ENCODE measurements at regions not wholly inside any gene's neighbourhood (a gene's known extent, or its start where the extent isn't known, plus 50 kb on each side); places are given as distances from the start of the nearest gene placed in this dataset.
A peak's percentile ranks its signal among the peaks of the same experiment; 100 is the strongest.

DNA sequence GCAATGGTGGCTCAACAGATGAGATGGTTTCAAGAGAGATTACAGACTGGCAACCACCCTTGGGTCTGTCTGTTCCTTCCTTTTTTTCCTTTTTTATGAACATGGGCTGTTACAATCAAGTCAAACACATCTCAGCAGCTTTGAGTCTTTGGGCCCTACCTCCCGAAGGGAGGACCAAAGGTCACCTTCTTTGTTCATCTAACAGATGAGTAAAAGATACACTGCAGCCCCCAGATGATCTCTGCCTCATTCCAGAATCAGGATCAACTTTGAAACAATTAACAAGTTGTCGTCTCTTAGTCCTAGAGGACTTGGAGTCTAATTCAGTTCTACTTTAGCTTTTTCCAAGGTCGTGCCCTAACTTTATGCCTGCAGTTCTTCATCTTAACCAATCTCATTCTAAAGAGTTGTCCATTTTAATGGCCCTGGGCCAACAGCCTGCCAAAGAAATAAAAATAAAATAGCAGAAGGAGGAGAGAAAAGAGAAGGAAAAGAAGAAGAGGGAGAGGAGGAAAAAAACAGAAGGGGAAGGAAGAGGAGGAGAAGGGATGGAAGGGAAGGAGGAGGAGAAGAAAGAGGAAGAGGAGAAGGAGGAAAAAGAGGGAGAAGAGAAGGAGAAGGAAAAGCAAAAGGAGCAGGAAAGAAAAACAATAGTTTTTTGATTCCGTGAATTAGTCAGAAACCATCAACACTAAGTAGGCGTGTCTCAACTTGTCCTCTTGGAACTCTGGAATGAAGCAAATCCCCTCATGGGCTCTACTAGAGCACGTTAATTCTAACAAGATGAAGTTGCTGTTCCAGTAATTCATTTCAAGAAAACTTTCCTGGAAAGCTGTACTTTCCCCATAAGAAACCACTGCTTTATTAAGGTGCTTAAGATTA, 281.2 kb downstream of the FOXO1 start:
- H3K4me3 ChIP-seq, result no peak overlapping the region

DNA sequence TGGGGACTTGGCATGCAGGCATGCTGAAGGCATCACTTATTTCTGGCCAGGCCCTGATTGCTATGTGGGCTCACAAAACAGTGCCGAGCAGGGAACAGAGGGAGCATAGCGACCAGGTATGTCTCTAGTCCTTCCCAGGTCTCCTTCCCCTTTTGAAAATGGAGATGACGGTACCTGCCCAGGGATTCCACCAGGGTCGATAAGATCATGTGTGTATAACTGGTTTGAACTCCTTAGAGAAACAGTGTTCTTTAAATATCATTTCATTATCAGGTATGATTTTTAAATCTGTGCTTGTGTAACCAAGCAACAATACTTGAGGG, 280.6 kb downstream of the FOXO1 start:
- TF ChIP-seq POLR2AphosphoS5 (IDR thresholded peaks at IDR 0.05) (no peak), POLR2A (IDR thresholded peaks at IDR 0.05) (no peak), EP300 (IDR thresholded peaks at IDR 0.05) (no peak)
- TF ChIP-seq, protein P1, sequence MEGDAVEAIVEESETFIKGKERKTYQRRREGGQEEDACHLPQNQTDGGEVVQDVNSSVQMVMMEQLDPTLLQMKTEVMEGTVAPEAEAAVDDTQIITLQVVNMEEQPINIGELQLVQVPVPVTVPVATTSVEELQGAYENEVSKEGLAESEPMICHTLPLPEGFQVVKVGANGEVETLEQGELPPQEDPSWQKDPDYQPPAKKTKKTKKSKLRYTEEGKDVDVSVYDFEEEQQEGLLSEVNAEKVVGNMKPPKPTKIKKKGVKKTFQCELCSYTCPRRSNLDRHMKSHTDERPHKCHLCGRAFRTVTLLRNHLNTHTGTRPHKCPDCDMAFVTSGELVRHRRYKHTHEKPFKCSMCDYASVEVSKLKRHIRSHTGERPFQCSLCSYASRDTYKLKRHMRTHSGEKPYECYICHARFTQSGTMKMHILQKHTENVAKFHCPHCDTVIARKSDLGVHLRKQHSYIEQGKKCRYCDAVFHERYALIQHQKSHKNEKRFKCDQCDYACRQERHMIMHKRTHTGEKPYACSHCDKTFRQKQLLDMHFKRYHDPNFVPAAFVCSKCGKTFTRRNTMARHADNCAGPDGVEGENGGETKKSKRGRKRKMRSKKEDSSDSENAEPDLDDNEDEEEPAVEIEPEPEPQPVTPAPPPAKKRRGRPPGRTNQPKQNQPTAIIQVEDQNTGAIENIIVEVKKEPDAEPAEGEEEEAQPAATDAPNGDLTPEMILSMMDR (IDR thresholded peaks at IDR 0.05), result no peak
- Histone ChIP-seq H3K27me3 (no peaks in the 10 kb centered on the region), H3K4me3 (no peak overlapping the region), H3K9me3 (no peaks in the 10 kb centered on the region), H3K4me1 (no peaks in the 10 kb centered on the region), H3K36me3 (no peaks in the 10 kb centered on the region), H3K27ac (no peak overlapping the region)
- 76 to 94% (median 89%) methylated on average over 4 of the region's 4 CpGs for WGBS, 5 donors
- no peak for DNase-seq
- intact Hi-C loops (cut with DNase I; ENCODE audit: low total_unique reads), result no loop called here

More for the DNA sequence above, 281.2 kb downstream of the FOXO1 start:
- H3K27me3 ChIP-seq, result no peaks in the 10 kb centered on the region
- TF ChIP-seq POLR2AphosphoS5 (IDR thresholded peaks at IDR 0.05), result no peak
- TF ChIP-seq, protein P1 (IDR thresholded peaks at IDR 0.05), result no peak
- TF ChIP-seq POLR2A (IDR thresholded peaks at IDR 0.05), result no peak
- 82 to 87% (median 85%) methylated on average over 6 of the region's 6 CpGs for WGBS, 5 donors
- no peak for DNase-seq
- intact Hi-C loops (cut with DNase I; ENCODE audit: low total_unique reads), result no loop called here
- no peaks in the 10 kb centered on the region for H3K36me3 ChIP-seq
- no peak overlapping the region for H3K27ac ChIP-seq
- no peaks in the 10 kb centered on the region for H3K4me1 ChIP-seq
- H3K9me3 ChIP-seq, result no peaks in the 10 kb centered on the region

DNA sequence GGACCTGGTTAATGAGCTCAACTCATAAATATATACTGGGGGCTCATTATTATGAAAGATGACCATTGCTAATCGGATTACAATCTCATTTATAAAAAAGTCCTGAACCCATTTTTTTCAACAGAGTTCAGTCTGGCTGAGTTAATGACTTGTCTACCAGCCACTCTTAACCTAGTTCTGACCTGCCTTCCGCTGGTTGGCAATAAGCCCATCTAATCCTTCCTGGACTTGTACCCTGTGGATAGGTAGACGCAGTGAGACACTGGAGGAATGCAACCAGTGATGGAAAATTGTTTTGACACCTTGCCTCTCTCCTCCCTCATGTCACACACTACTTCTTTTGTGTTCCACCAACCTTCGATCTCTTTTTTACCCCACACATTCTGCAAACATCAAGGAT, 279.9 kb downstream of the FOXO1 start:
- no peaks in the 10 kb centered on the region for H3K36me3 ChIP-seq
- WGBS, 5 donors, result 71 to 86% (median 79%) methylated on average over 4 of the region's 4 CpGs
- no peak overlapping the region for H3K4me3 ChIP-seq
- no peak overlapping the region for H3K27ac ChIP-seq
- TF ChIP-seq EP300 (IDR thresholded peaks at IDR 0.05), result no peak
- no peak for DNase-seq
- intact Hi-C loops (cut with DNase I; ENCODE audit: low total_unique reads), result no loop called here
- H3K9me3 ChIP-seq, result no peaks in the 10 kb centered on the region
- H3K4me1 ChIP-seq, result peaks cover 0 to 6% (median 2%) of the 10 kb centered on the region in 4 donors
- no peaks in the 10 kb centered on the region for H3K27me3 ChIP-seq

DNA sequence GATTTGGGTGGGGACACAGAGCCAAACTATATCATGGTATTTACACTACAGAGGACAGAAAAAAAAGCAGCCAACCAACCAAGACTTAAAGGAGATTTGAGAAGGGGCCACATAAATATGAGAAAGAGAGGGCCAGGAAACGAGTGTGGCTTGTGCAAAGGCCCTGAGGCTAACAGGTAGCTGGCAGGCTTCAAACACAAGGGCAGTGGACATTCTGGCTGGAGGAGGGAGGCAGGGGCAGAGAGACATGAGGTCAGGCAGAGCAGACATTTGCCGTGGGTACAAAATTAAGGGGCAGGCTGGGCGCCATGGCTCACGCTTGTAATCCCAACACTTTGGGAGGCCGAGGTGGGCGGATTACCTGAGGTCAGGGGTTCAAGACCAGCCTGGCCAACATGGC, 278.7 kb downstream of the FOXO1 start:
- no peak for DNase-seq
- TF ChIP-seq, protein P1 (IDR thresholded peaks at IDR 0.05), result no peak
- no peak for TF ChIP-seq POLR2A (IDR thresholded peaks at IDR 0.05)
- no peak for TF ChIP-seq EP300 (IDR thresholded peaks at IDR 0.05)
- no peak for TF ChIP-seq POLR2AphosphoS5 (IDR thresholded peaks at IDR 0.05)
- Histone ChIP-seq H3K36me3 (no peaks in the 10 kb centered on the region), H3K4me3 (no peak overlapping the region), H3K4me1 (peaks cover 0 to 11% (median 2%) of the 10 kb centered on the region in 4 donors), H3K27ac (no peak overlapping the region), H3K9me3 (no peaks in the 10 kb centered on the region), H3K27me3 (no peaks in the 10 kb centered on the region)
- WGBS, 5 donors, result 90 to 96% (median 92%) methylated on average over 6 of the region's 6 CpGs
- intact Hi-C loops (cut with DNase I; ENCODE audit: low total_unique reads), result no loop called here

DNA sequence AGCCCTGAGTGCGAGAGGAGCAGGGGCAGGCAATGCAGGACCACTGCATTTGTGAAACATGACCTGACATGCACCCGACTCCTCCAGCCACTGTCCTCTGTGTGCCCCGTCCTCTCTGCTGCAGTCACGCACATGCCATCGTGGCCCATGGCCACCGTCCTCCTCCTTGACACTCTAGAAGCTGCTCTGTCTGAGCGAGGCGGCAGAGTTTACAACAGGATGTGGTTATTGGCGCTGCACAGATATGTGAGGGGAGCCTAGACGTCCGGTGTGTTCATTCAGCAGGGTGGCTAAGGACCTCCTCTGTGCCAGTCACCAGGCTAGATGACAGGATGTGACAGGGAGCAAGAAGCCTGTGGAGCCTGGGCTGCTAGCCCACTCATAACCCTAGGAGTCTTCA, 277.8 kb downstream of the FOXO1 start:
- 56 to 70% (median 61%) methylated on average over 9 to 11 of the region's 11 CpGs for WGBS, 5 donors
- TF ChIP-seq EP300 (IDR thresholded peaks at IDR 0.05) (no peak), POLR2AphosphoS5 (IDR thresholded peaks at IDR 0.05) (peak in 1 of 3 donors; percentile 26)
- TF ChIP-seq, protein P1 (IDR thresholded peaks at IDR 0.05), result no peak
- no peaks in the 10 kb centered on the region for H3K36me3 ChIP-seq

More for the DNA sequence above, 277.8 kb downstream of the FOXO1 start:
- peak; percentile 39 to 79 for DNase-seq
- Histone ChIP-seq H3K4me3 (no peak overlapping the region), H3K27me3 (no peaks in the 10 kb centered on the region), H3K9me3 (no peaks in the 10 kb centered on the region), H3K27ac (peak overlapping the region in 4 of 5 donors; percentile 49 to 66 (median 60)), H3K4me1 (peaks cover 0 to 11% (median 2%) of the 10 kb centered on the region in 4 donors)
- intact Hi-C loops (cut with DNase I; ENCODE audit: low total_unique reads), result no loop called here
